OCI-LY3 (cell line): ENCODE measurements at regions not wholly inside any gene's neighbourhood (a gene's known extent, or its start where the extent isn't known, plus 50 kb on each side); places are given as distances from the start of the nearest gene placed in this dataset.

Source experiments
- H2AFZ ChIP-seq: fragments of 200-600, 300-600 bp; shearing (Covaris generic); 2 replicates; pipeline ENCODE4 v1.6.0; 2014; ENCODE audit warnings: antibody characterized with exemption, low read depth, low read length
- H3K27ac ChIP-seq: fragments of 200-600, 300-600 bp; sonication (generic); 2 replicates; pipeline ENCODE4 v1.5.1; 2014; ENCODE audit warnings: mild to moderate bottlenecking, low read length, moderate library complexity, mixed read lengths
- H3K27me3 ChIP-seq: fragments of 200-600, 300-600 bp; sonication (generic); 2 replicates; pipeline ENCODE4 v1.6.1; 2014; ENCODE audit warnings: low read depth, low read length, mixed read lengths
- H3K36me3 ChIP-seq: fragments of 200-600, 300-600 bp; sonication (generic); replicated peaks from 2 replicates; pipeline ENCODE3; 2014; ENCODE audit warnings: low read depth, low read length, mixed read lengths
- H3K4me1 ChIP-seq: fragments of 300-600, 200-600 bp; sonication (generic); 2 replicates; pipeline ENCODE4 v1.6.1; 2014; ENCODE audit warnings: low read length, mixed read lengths
- H3K4me2 ChIP-seq: fragments of 200-600, 300-600 bp; sonication (generic); 2 replicates; pipeline ENCODE4 v1.6.1; 2014; ENCODE audit warnings: low read length, mixed read lengths
- H3K4me3 ChIP-seq: fragments of 300-600, 200-600 bp; sonication (generic); 2 replicates; pipeline ENCODE4 v1.5.1; 2014; ENCODE audit warnings: antibody characterized with exemption, mild to moderate bottlenecking, low read length, moderate library complexity
- H3K79me2 ChIP-seq: fragments of 300-600, 200-600 bp; shearing (Covaris generic); 2 replicates; pipeline ENCODE4 v1.6.1; 2014; ENCODE audit warnings: mild to moderate bottlenecking, low read length, mixed read lengths
- H3K9ac ChIP-seq: fragments of 300-600, 200-600 bp; shearing (Covaris generic); 2 replicates; pipeline ENCODE4 v1.6.0; 2014; ENCODE audit warnings: mild to moderate bottlenecking, low read length, moderate library complexity
- H3K9me3 ChIP-seq: fragments of 200-600, 300-600 bp; shearing (Covaris generic); 2 replicates; pipeline ENCODE4 v1.6.1; 2014; ENCODE audit warnings: low read length, mixed read lengths; ENCODE audit not compliant: insufficient read depth
- H4K20me1 ChIP-seq: fragments of 200-600, 300-600 bp; sonication (generic); 2 replicates; pipeline ENCODE4 v1.6.1; 2016; ENCODE audit warnings: low read length, mixed read lengths; ENCODE audit not compliant: insufficient read depth
- EZH2phosphoT487 ChIP-seq: fragments of 200-600 bp; shearing (Covaris generic); IDR thresholded peaks from 2 replicates; pipeline ENCODE4 v1.6.1; 2018; ENCODE audit warnings: antibody characterized with exemption, mixed run types, low read depth
- TF ChIP-seq, protein P1 (sequence below): fragments of 200-600, 300-600 bp; sonication (generic); IDR thresholded peaks from 2 replicates; pipeline ENCODE4 v1.5.1; 2014; ENCODE audit warnings: antibody characterized with exemption, low read length, low read depth

DNA sequence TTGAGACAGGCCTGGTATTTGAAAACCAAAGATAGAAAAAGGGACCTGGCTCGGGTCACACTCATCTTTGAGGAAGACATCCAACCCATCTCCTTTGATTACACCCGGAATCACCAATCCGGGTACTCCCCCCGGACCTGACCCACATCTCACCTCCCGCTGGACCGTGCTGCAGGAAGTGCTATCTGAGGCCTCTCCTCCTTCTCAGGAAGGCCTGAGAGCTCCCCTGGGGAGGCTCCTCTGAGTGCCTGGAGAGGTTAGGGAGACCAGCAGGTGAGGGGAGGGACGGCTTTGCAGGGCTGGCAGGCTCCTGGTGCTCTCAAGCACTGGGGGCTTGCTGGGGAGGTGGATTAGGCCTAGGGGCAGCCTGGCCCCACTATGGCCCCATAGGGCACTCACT is 170.9 kb downstream of the ACKR3 start:
- no peak overlapping the region for H3K9ac ChIP-seq
- H3K9me3 ChIP-seq = no peaks in the 10 kb centered on the region
- no peak overlapping the region for H3K4me2 ChIP-seq
- no peaks in the 10 kb centered on the region for H3K79me2 ChIP-seq
- H3K36me3 ChIP-seq = no peaks in the 10 kb centered on the region
- H3K4me1 ChIP-seq = no peaks in the 10 kb centered on the region
- H3K27ac ChIP-seq = no peak overlapping the region
- no peaks in the 10 kb centered on the region for H4K20me1 ChIP-seq
- no peaks in the 10 kb centered on the region for H3K27me3 ChIP-seq
- H3K4me3 ChIP-seq = no peak overlapping the region
- TF ChIP-seq, protein P1, sequence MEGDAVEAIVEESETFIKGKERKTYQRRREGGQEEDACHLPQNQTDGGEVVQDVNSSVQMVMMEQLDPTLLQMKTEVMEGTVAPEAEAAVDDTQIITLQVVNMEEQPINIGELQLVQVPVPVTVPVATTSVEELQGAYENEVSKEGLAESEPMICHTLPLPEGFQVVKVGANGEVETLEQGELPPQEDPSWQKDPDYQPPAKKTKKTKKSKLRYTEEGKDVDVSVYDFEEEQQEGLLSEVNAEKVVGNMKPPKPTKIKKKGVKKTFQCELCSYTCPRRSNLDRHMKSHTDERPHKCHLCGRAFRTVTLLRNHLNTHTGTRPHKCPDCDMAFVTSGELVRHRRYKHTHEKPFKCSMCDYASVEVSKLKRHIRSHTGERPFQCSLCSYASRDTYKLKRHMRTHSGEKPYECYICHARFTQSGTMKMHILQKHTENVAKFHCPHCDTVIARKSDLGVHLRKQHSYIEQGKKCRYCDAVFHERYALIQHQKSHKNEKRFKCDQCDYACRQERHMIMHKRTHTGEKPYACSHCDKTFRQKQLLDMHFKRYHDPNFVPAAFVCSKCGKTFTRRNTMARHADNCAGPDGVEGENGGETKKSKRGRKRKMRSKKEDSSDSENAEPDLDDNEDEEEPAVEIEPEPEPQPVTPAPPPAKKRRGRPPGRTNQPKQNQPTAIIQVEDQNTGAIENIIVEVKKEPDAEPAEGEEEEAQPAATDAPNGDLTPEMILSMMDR = no peak
- TF ChIP-seq EZH2phosphoT487 = no peak
- H2AFZ ChIP-seq = no peak overlapping the region

DNA sequence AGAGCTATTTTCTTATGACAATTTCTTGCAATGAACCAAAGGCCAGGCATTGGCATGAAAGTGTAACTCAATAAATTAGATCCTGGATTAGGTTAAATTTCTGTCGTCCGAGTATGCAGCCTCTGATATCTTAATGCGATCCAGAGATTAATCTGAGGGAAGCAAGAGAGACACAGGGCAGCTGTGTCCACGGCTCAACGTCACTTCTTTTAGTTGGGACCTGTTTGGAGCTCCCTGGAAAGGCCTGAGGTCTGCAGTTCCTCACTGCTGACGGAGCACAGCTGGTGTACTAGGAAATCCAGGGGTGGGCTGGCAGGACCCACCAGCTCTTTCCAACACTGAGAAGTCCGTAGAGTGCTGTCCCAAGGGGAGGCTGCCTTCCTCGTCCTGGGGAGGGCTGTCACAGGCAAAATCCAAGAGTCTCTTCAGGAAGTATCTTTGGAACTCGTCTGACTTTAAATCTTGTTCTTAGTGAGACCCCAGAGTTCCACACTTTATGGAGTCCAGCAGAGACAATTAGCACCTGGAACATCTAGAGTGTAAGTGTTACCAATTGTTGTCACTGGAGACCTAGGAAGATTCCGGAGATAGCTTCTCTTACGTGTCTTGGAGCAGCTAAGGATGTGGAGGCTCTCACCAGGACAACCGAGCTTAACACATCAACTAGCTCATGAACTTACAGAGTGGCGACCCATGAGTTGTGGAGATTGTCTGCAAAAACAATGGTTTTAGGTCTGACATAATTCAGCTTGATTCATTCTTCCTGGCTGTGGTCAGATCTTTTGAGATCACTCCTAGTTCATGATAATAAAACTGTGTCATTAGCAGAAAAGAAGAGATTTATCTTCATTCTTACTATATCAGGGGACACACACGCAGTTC is 173.7 kb downstream of the ACKR3 start:
- Histone ChIP-seq H3K27ac (no peak overlapping the region), H4K20me1 (no peaks in the 10 kb centered on the region), H2AFZ (no peak overlapping the region), H3K36me3 (no peaks in the 10 kb centered on the region), H3K4me2 (no peak overlapping the region), H3K9ac (no peak overlapping the region), H3K79me2 (no peaks in the 10 kb centered on the region), H3K9me3 (no peaks in the 10 kb centered on the region), H3K4me3 (no peak overlapping the region), H3K4me1 (no peaks in the 10 kb centered on the region), H3K27me3 (no peaks in the 10 kb centered on the region)
- no peak for TF ChIP-seq EZH2phosphoT487

DNA sequence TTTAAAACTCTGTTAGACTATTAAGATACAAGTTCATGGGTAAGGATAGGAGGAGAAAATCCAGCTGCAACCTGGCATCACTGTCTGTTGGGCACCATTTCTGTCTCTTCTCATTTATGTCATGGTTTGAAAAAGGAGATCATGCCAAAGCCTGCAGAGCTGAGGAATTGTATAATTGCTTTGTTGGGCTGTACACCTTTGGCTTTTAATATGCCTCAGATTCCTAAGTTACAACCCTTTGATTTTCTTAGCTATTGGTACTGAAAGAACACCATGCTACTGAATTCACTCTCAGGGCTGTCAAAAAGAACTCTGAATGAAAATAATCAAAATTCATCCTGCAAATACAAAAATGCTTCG is 174.3 kb downstream of the ACKR3 start:
- no peak for TF ChIP-seq EZH2phosphoT487
- TF ChIP-seq, protein P1 = no peak
- Histone ChIP-seq H3K4me3 (no peak overlapping the region), H3K4me2 (no peak overlapping the region), H3K27ac (no peak overlapping the region), H3K27me3 (no peaks in the 10 kb centered on the region), H3K79me2 (no peaks in the 10 kb centered on the region), H3K36me3 (no peaks in the 10 kb centered on the region), H3K9me3 (no peaks in the 10 kb centered on the region), H3K9ac (no peak overlapping the region), H2AFZ (no peak overlapping the region), H3K4me1 (no peaks in the 10 kb centered on the region), H4K20me1 (no peaks in the 10 kb centered on the region)

DNA sequence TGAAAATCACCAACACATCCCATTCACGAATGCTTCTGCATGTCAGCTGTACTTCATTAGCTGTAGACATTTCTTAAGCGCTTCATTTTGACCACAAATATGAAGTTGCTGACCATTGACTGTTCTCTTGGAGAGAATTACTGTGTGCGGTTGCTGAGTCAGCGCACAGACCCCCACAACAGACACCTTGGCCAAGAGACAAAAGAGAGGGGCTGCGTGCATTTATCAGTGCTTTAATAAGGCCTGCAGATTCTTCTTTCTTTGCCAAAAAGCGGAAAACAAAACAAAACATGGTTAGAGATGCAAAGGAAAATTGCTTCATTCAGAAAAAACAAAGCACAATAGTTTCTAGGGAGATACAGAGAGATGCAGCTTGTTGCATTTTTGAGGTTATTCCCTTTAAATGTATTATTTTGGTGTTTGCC is 174.7 kb downstream of the ACKR3 start:
- Histone ChIP-seq H3K4me1 (no peaks in the 10 kb centered on the region), H3K27ac (no peak overlapping the region), H3K27me3 (no peaks in the 10 kb centered on the region), H3K9me3 (no peaks in the 10 kb centered on the region), H3K79me2 (no peaks in the 10 kb centered on the region), H3K9ac (no peak overlapping the region), H3K4me2 (no peak overlapping the region), H4K20me1 (no peaks in the 10 kb centered on the region), H2AFZ (no peak overlapping the region), H3K36me3 (no peaks in the 10 kb centered on the region), H3K4me3 (no peak overlapping the region)
- TF ChIP-seq, protein P1 = no peak
